CD14-positive monocyte (primary cell): ENCODE measurements at regions not wholly inside any gene's neighbourhood (a gene's known extent, or its start where the extent isn't known, plus 50 kb on each side); places are given as distances from the start of the nearest gene placed in this dataset.
A peak's percentile ranks its signal among the peaks of the same experiment; 100 is the strongest.

Source experiments
- DNase-seq, 3 donors: peaks; one replicate each; pipeline ENCODE4 v3.0.0-alpha.2; 2011 to 2022
- H2AFZ ChIP-seq: 2 replicates; pipeline ENCODE4 v1.6.0; 2012; ENCODE audit warnings: mild to moderate bottlenecking, low read depth, low read length, inconsistent platforms; ENCODE audit not compliant: insufficient read depth, poor library complexity, severe bottlenecking
- H3K27ac ChIP-seq, 2 donors: 1 replicate in 1 of 2; 2 replicates in 1 of 2; pipeline ENCODE4 v1.5.1; 2012 to 2013; ENCODE audit warnings: low read length in 2 of 2, control low read depth in 1 of 2, inconsistent platforms in 1 of 2, low read depth in 1 of 2, mild to moderate bottlenecking in 1 of 2
- H3K27me3 ChIP-seq, 2 donors: one replicate each; pipeline versions ENCODE4 v1.6.0 to v1.6.1; 2011 to 2013; ENCODE audit warnings: low read length in 2 of 2; ENCODE audit not compliant: control insufficient read depth in 2 of 2, insufficient read depth in 2 of 2
- H3K36me3 ChIP-seq, 2 donors: replicated peaks in 1 of 2; 1 replicate in 1 of 2; 2 replicates in 1 of 2; pipeline versions ENCODE4 v1.5.1 to v1.6.1; 2012 to 2013; ENCODE audit warnings: low read length in 2 of 2, control low read depth in 1 of 2, inconsistent platforms in 1 of 2, mild to moderate bottlenecking in 1 of 2; ENCODE audit not compliant: insufficient read depth in 2 of 2, control insufficient read depth in 1 of 2
- H3K4me1 ChIP-seq, 2 donors: 1 replicate in 1 of 2; 2 replicates in 1 of 2; pipeline versions ENCODE4 v1.5.1 to v1.6.1; 2012 to 2013; ENCODE audit warnings: low read length in 2 of 2, control low read depth in 1 of 2, inconsistent platforms in 1 of 2, mild to moderate bottlenecking in 1 of 2, moderate library complexity in 1 of 2; ENCODE audit not compliant: insufficient read depth in 2 of 2, control insufficient read depth in 1 of 2
- H3K4me2 ChIP-seq: replicated peaks from 2 replicates; pipeline ENCODE3; 2012; ENCODE audit warnings: low read length, moderate library complexity, mild to moderate bottlenecking; ENCODE audit not compliant: poor library complexity, severe bottlenecking; ENCODE audit errors: extremely low read depth
- H3K4me3 ChIP-seq, 3 experiments: fragments of 200-600 bp in 1 of 3; sonication (generic) in 1 of 3; replicated peaks in 1 of 3; 1 replicate in 2 of 3; 2 replicates in 1 of 3; pipeline ENCODE4 v1.5.1; 2011 to 2013; ENCODE audit warnings: low read length in 3 of 3, mild to moderate bottlenecking in 3 of 3, control low read depth in 2 of 3, low read depth in 2 of 3, inconsistent platforms in 1 of 3, moderate library complexity in 1 of 3
- H3K79me2 ChIP-seq: 2 replicates; pipeline ENCODE4 v1.6.0; 2012; ENCODE audit warnings: mild to moderate bottlenecking, control low read depth, inconsistent platforms, low read length, moderate library complexity; ENCODE audit not compliant: insufficient read depth
- H3K9ac ChIP-seq: 2 replicates; pipeline ENCODE4 v1.6.0; 2017; ENCODE audit warnings: low read length, mild to moderate bottlenecking; ENCODE audit not compliant: insufficient read depth, poor library complexity, severe bottlenecking
- H3K9me3 ChIP-seq, 2 donors: replicated peaks in 1 of 2; 1 replicate in 1 of 2; 2 replicates in 1 of 2; pipeline versions ENCODE4 v1.5.1 to v1.6.1; 2012 to 2013; ENCODE audit warnings: low read length in 2 of 2, control low read depth in 1 of 2; ENCODE audit not compliant: control insufficient read depth in 1 of 2, insufficient read depth in 1 of 2
- H4K20me1 ChIP-seq: 2 replicates; pipeline ENCODE4 v1.6.0; 2012; ENCODE audit warnings: mild to moderate bottlenecking, low read length, control low read depth, moderate library complexity; ENCODE audit not compliant: insufficient read depth
- H3K27ac Mint-ChIP-seq, 7 donors: one replicate each; pipeline ENCODE4 v1.8.0; 2020; ENCODE audit warnings: mild to moderate bottlenecking in 7 of 7, mixed read lengths in 7 of 7, moderate library complexity in 6 of 7, inconsistent platforms in 2 of 7
- H3K27me3 Mint-ChIP-seq, 3 donors: one replicate each; pipeline ENCODE4 v1.8.0; 2021 to 2022; ENCODE audit warnings: low read depth in 3 of 3, mild to moderate bottlenecking in 3 of 3, mixed read lengths in 3 of 3, moderate library complexity in 3 of 3, inconsistent platforms in 1 of 3
- H3K36me3 Mint-ChIP-seq, 2 donors: one replicate each; pipeline ENCODE4 v1.8.0; 2020; ENCODE audit warnings: mixed read lengths in 2 of 2, inconsistent platforms in 1 of 2, mild to moderate bottlenecking in 1 of 2
- H3K4me1 Mint-ChIP-seq: one replicate; pipeline ENCODE4 v1.8.0; 2020; ENCODE audit warnings: mild to moderate bottlenecking, mixed read lengths
- H3K4me3 Mint-ChIP-seq, 2 donors: one replicate each; pipeline ENCODE4 v1.8.0; 2020; ENCODE audit warnings: mild to moderate bottlenecking in 2 of 2, mixed read lengths in 2 of 2, moderate library complexity in 1 of 2
- H3K9me3 Mint-ChIP-seq, 7 donors: one replicate each; pipeline ENCODE4 v1.8.0; 2020 to 2022; ENCODE audit warnings: mixed read lengths in 7 of 7, mild to moderate bottlenecking in 6 of 7, moderate library complexity in 6 of 7, inconsistent platforms in 2 of 7
- WGBS: methylation state at CpG from one replicate; pipeline ENCODE4 v1.1.5; 2013; ENCODE audit warnings: missing lambda C conversion rate; ENCODE audit not compliant: insufficient coverage; 5-methylcytosine and 5-hydroxymethylcytosine counted together
- intact Hi-C, 2 donors: fragments of 100-400 bp; cut with micrococcal nuclease; formaldehyde crosslinking; loops; one replicate each; pipeline versions ENCODE4 v1.15.0 to v1.15.1; 2023
- TF ChIP-seq, protein P1 (sequence below): fragments of 200-600 bp; IDR thresholded peaks from one replicate; pipeline ENCODE4 v1.8.0; 2022; ENCODE audit warnings: antibody characterized with exemption, mild to moderate bottlenecking

DNA sequence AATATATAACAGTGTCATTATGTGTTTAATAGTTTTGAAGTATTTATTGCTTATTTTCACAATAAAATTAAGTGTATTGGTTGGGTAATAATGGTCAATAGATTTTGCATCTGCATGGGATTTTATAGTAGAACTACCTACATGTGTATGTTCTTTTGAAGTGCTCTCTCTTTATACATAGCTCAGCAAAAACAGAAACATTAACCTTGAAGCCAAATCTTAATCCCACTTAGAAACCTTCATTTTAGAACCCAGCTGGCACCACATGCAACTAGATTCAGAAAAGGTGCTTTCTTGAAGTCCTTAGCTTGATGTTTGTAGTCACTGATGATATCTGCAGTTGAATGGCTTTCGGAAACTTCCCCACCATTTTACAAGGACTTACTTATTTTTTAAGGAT lies 146.9 kb upstream of the IL12A start:
- H4K20me1 ChIP-seq, result no peaks in the 10 kb centered on the region
- Mint-ChIP-seq H3K4me3 (no peak overlapping the region), H3K27me3 (peaks cover 0 to 2% (median 0%) of the 10 kb centered on the region in 3 donors), H3K36me3 (no peaks in the 10 kb centered on the region), H3K9me3 (no peaks in the 10 kb centered on the region), H3K27ac (no peak overlapping the region), H3K4me1 (peaks cover 45% of the 10 kb centered on the region)
- TF ChIP-seq, protein P1, sequence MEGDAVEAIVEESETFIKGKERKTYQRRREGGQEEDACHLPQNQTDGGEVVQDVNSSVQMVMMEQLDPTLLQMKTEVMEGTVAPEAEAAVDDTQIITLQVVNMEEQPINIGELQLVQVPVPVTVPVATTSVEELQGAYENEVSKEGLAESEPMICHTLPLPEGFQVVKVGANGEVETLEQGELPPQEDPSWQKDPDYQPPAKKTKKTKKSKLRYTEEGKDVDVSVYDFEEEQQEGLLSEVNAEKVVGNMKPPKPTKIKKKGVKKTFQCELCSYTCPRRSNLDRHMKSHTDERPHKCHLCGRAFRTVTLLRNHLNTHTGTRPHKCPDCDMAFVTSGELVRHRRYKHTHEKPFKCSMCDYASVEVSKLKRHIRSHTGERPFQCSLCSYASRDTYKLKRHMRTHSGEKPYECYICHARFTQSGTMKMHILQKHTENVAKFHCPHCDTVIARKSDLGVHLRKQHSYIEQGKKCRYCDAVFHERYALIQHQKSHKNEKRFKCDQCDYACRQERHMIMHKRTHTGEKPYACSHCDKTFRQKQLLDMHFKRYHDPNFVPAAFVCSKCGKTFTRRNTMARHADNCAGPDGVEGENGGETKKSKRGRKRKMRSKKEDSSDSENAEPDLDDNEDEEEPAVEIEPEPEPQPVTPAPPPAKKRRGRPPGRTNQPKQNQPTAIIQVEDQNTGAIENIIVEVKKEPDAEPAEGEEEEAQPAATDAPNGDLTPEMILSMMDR, result no peak
- peaks cover 5% of the 10 kb centered on the region for H3K79me2 ChIP-seq
- peaks cover 25 to 29% of the 10 kb centered on the region in 2 donors for H3K4me1 ChIP-seq
- no peaks in the 10 kb centered on the region for H3K9me3 ChIP-seq
- H3K27ac ChIP-seq, result no peak overlapping the region
- WGBS, result no CpG with 5 or more reads among the region's 1 CpG
- intact Hi-C loops, result no loop called here
- H3K27me3 ChIP-seq, result no peaks in the 10 kb centered on the region
- H3K36me3 ChIP-seq, result no peaks in the 10 kb centered on the region
- H3K4me2 ChIP-seq, result no peak overlapping the region
- H3K9ac ChIP-seq, result no peak overlapping the region
- H2AFZ ChIP-seq, result no peak overlapping the region
- no peak overlapping the region for H3K4me3 ChIP-seq
- DNase-seq, result no peak

DNA sequence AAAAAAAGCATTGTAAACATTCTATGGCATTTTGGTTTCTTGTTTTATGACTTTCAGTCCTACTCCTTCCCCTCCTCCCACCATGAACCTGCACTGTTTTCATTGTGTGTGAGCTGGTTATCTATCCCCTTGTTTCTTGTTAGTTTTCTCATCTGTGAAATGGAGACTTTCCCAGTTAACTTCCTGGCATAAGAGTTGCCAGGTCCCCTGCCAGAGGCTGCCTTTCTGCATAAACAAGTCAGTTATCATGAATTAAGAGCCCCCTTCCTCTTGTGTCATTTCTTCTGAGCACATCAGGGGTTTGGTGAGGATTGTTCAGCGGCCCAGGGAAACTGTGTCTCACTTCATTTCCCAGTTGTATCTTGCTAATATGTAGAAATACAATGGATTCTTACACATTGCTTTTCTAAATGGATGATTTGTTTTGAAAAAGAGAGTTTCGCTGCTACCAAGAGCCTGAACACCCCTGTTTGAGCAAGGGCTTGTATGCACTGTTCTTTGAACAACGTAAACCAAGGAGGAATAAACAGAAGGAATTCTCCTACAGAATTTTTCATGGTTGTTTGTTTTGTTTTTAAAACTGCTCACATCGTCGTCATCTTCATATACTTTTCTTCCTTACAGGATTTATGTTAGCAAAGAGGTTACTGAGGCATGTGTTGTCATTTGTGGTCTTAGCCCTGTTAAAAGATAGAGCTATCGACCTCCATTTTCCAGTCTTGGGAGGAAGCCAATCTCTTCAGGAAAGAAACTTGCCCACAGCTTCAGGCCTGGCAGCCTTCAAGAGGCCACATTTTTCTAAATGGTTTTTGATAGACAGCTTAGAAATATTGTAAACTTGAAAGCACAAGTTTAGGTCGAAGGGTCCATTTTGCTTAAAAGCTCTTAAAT lies 144.6 kb upstream of the IL12A start:
- Mint-ChIP-seq H3K27me3 (no peaks in the 10 kb centered on the region), H3K9me3 (peaks cover 0 to 12% (median 5%) of the 10 kb centered on the region in 7 donors), H3K27ac (peak overlapping the region in 2 of 7 donors; percentile 6 to 78), H3K4me1 (peaks cover 52% of the 10 kb centered on the region), H3K4me3 (peak overlapping the region in 1 of 2 donors; percentile 72), H3K36me3 (peaks cover 0 to 1% of the 10 kb centered on the region in 2 donors)
- no peak overlapping the region for H3K27ac ChIP-seq
- peak overlapping the region; percentile 0 for H3K9ac ChIP-seq
- no peak for DNase-seq
- H3K79me2 ChIP-seq, result peaks cover 20% of the 10 kb centered on the region
- peak overlapping the region; percentile 31 for H3K4me2 ChIP-seq
- TF ChIP-seq, protein P1, result no peak
- H2AFZ ChIP-seq, result peak overlapping the region; percentile 75
- H3K36me3 ChIP-seq, result no peaks in the 10 kb centered on the region
- H3K4me3 ChIP-seq, result peak overlapping the region in 1 of 3 experiments; percentile 21
- intact Hi-C loops, result no loop called here
- peaks cover 25 to 29% of the 10 kb centered on the region in 2 donors for H3K4me1 ChIP-seq
- no peaks in the 10 kb centered on the region for H4K20me1 ChIP-seq
- H3K27me3 ChIP-seq, result no peaks in the 10 kb centered on the region
- H3K9me3 ChIP-seq, result peaks cover 0 to 3% of the 10 kb centered on the region in 2 donors
- WGBS, result 0% methylated on average over 1 of the region's 7 CpGs
